ENCODE measurements at regions not wholly inside any gene's neighbourhood (a gene's known extent, or its start where the extent isn't known, plus 50 kb on each side); places are given as distances from the start of the nearest gene placed in this dataset.
"Not testable (repeated sequence)": the region's sequence is repeated elsewhere in the genome, so short reads cannot be mapped to it uniquely, and the experiment has no call there.

- H3K36me3 ChIP-seq (ENCODE audit: control insufficient read depth in 4 of 4, insufficient read depth in 3 of 4, low read depth in 1 of 4, low read length in 3 of 4); H3K9ac ChIP-seq (ENCODE audit: low read depth in 1 of 2, low read length in 2 of 2); H3K27me3 ChIP-seq (ENCODE audit: control insufficient read depth in 4 of 4, insufficient read depth in 4 of 4, low read length in 3 of 4); H3K27ac ChIP-seq (ENCODE audit: low read depth in 1 of 2, low read length in 2 of 2); DNase-seq (ENCODE audit: low spot score); H3K4me1 ChIP-seq (ENCODE audit: control insufficient read depth in 4 of 4, insufficient read depth in 4 of 4, low read length in 3 of 4); H3K9me3 ChIP-seq (ENCODE audit: control insufficient read depth in 4 of 4, low read length in 3 of 4); H3K4me3 ChIP-seq (ENCODE audit: low read depth in 1 of 3, low read length in 3 of 3): not testable (repeated sequence)
- 35% methylated on average over 2 of the region's 2 CpGs for whole genome bisulfite sequencing
Measured at GRCh38 chr11:96585944-96586880, 196.4 kb downstream of the JRKL start.

- not testable (repeated sequence) for DNase-seq (ENCODE audit: low spot score); H3K27me3 ChIP-seq (ENCODE audit: control insufficient read depth in 4 of 4, insufficient read depth in 4 of 4, low read length in 3 of 4); H3K4me3 ChIP-seq (ENCODE audit: low read depth in 1 of 3, low read length in 3 of 3); H3K9ac ChIP-seq (ENCODE audit: low read depth in 1 of 2, low read length in 2 of 2); H3K27ac ChIP-seq (ENCODE audit: low read depth in 1 of 2, low read length in 2 of 2); H3K4me1 ChIP-seq (ENCODE audit: control insufficient read depth in 4 of 4, insufficient read depth in 4 of 4, low read length in 3 of 4); H3K36me3 ChIP-seq (ENCODE audit: control insufficient read depth in 4 of 4, insufficient read depth in 3 of 4, low read depth in 1 of 4, low read length in 3 of 4); H3K9me3 ChIP-seq (ENCODE audit: control insufficient read depth in 4 of 4, low read length in 3 of 4)
- 68% methylated on average over 4 of the region's 4 CpGs for WGBS
Measured at GRCh38 chr11:96588793-96589192, 199.0 kb downstream of the JRKL start.

- H3K4me3 ChIP-seq (ENCODE audit: low read depth in 1 of 3, low read length in 3 of 3): no peak overlapping the region
- H3K4me1 ChIP-seq (ENCODE audit: control insufficient read depth in 4 of 4, insufficient read depth in 4 of 4, low read length in 3 of 4): no peaks in the 10 kb centered on the region
- no peak for TF ChIP-seq SP1 (IDR thresholded peaks at IDR 0.05)
- TF ChIP-seq CTCF (IDR thresholded peaks at IDR 0.05; ENCODE audit: low read depth, low read length, missing input control): no peak
- TF ChIP-seq REST (IDR thresholded peaks at IDR 0.05): no peak
- no peak for TF ChIP-seq GABPA (IDR thresholded peaks at IDR 0.05 in 1 of 2, conservative IDR thresholded peaks at IDR 0.05 in 1 of 2)
- TF ChIP-seq TAF1 (conservative IDR thresholded peaks at IDR 0.05): no peak
- no peak for TF ChIP-seq YY1 (IDR thresholded peaks at IDR 0.05)
- no peak for TF ChIP-seq HNF4G (IDR thresholded peaks at IDR 0.05)
- no peak for TF ChIP-seq ATF3 (IDR thresholded peaks at IDR 0.05)
- no peak for TF ChIP-seq FOXA1 (IDR thresholded peaks at IDR 0.05)
- no peak for TF ChIP-seq RAD21 (IDR thresholded peaks at IDR 0.05)
- no peak for TF ChIP-seq NR2F2 (IDR thresholded peaks at IDR 0.05)
- no peak for TF ChIP-seq FOXA2 (IDR thresholded peaks at IDR 0.05)
- no peak for TF ChIP-seq HNF4A (conservative IDR thresholded peaks at IDR 0.05)
- no peaks in the 10 kb centered on the region for H3K36me3 ChIP-seq (ENCODE audit: control insufficient read depth in 4 of 4, insufficient read depth in 3 of 4, low read depth in 1 of 4, low read length in 3 of 4)
- no peaks in the 10 kb centered on the region for H3K9me3 ChIP-seq (ENCODE audit: control insufficient read depth in 4 of 4, low read length in 3 of 4)
- no peak for DNase-seq (ENCODE audit: low spot score)
- WGBS: 64% methylated on average over 4 of the region's 4 CpGs
- H3K27me3 ChIP-seq (ENCODE audit: control insufficient read depth in 4 of 4, insufficient read depth in 4 of 4, low read length in 3 of 4): no peaks in the 10 kb centered on the region
- H3K27ac ChIP-seq (ENCODE audit: low read depth in 1 of 2, low read length in 2 of 2): no peak overlapping the region
- H3K9ac ChIP-seq (ENCODE audit: low read depth in 1 of 2, low read length in 2 of 2): no peak overlapping the region
Measured at GRCh38 chr11:96595011-96595410, 205.2 kb downstream of the JRKL start.
